H9 (cell line): ENCODE measurements at regions not wholly inside any gene's neighbourhood (a gene's known extent, or its start where the extent isn't known, plus 50 kb on each side); places are given as distances from the start of the nearest gene placed in this dataset.
A peak's percentile ranks its signal among the peaks of the same experiment; 100 is the strongest.

Experiments used
- DNase-seq: peaks from one replicate; pipeline ENCODE4 v3.0.0-alpha.2; 2017
- H2AFZ ChIP-seq: one replicate; pipeline ENCODE4 v1.6.1; 2013; ENCODE audit warnings: mild to moderate bottlenecking, low read length, control low read depth, moderate library complexity
- H2AK5ac ChIP-seq: 2 replicates; pipeline ENCODE4 v1.6.1; 2013; ENCODE audit warnings: low read length, control low read depth, mixed read lengths; ENCODE audit not compliant: insufficient read length
- H2BK120ac ChIP-seq: one replicate; pipeline ENCODE4 v1.6.1; 2013; ENCODE audit warnings: low read depth, mild to moderate bottlenecking, low read length, control low read depth, inconsistent platforms; ENCODE audit not compliant: poor library complexity, severe bottlenecking
- H2BK12ac ChIP-seq: 2 replicates; pipeline ENCODE4 v1.6.1; 2013; ENCODE audit warnings: low read length, control low read depth, mixed read lengths, low read depth; ENCODE audit not compliant: insufficient read length
- H2BK15ac ChIP-seq: 2 replicates; pipeline ENCODE4 v1.6.1; 2013; ENCODE audit warnings: low read depth, low read length, control low read depth
- H2BK20ac ChIP-seq: one replicate; pipeline ENCODE4 v1.6.1; 2013; ENCODE audit warnings: low read depth, mild to moderate bottlenecking, low read length, control low read depth, inconsistent platforms; ENCODE audit not compliant: poor library complexity, severe bottlenecking
- H2BK5ac ChIP-seq: 2 replicates; pipeline ENCODE4 v1.6.1; 2013; ENCODE audit warnings: low read length, control low read depth, mixed read lengths; ENCODE audit not compliant: insufficient read length
- H3K14ac ChIP-seq: 2 replicates; pipeline ENCODE4 v1.6.1; 2013; ENCODE audit warnings: low read length, control low read depth; ENCODE audit not compliant: insufficient read depth
- H3K18ac ChIP-seq: 2 replicates; pipeline ENCODE4 v1.6.1; 2013; ENCODE audit warnings: low read depth, mild to moderate bottlenecking, mixed read lengths, low read length, control low read depth; ENCODE audit not compliant: insufficient read length
- H3K23ac ChIP-seq: 2 replicates; pipeline ENCODE4 v1.6.1; 2013; ENCODE audit warnings: low read length, control low read depth, mixed read lengths, low read depth; ENCODE audit not compliant: insufficient read length
- H3K23me2 ChIP-seq: 2 replicates; pipeline ENCODE4 v1.6.1; 2013; ENCODE audit warnings: low read depth, mild to moderate bottlenecking, mixed read lengths, low read length, control low read depth; ENCODE audit not compliant: insufficient read length, poor library complexity, severe bottlenecking
- H3K27ac ChIP-seq: 2 replicates; pipeline ENCODE4 v1.5.1; 2013; ENCODE audit warnings: low read length, control low read depth, mixed read lengths, low read depth; ENCODE audit not compliant: insufficient read length
- H3K27me3 ChIP-seq: 2 replicates; pipeline ENCODE4 v1.6.1; 2013; ENCODE audit warnings: low read length, control low read depth, inconsistent platforms; ENCODE audit not compliant: insufficient read depth
- H3K4ac ChIP-seq: 2 replicates; pipeline ENCODE4 v1.6.1; 2013; ENCODE audit warnings: low read depth, mild to moderate bottlenecking, control low read depth, inconsistent platforms, low read length, moderate library complexity
- H3K4me1 ChIP-seq: 2 replicates; pipeline ENCODE4 v1.6.1; 2013; ENCODE audit warnings: low read length, control low read depth, inconsistent platforms; ENCODE audit not compliant: insufficient read depth
- H3K4me2 ChIP-seq: 2 replicates; pipeline ENCODE4 v1.6.1; 2013; ENCODE audit warnings: low read length, control low read depth, mixed read lengths; ENCODE audit not compliant: insufficient read length, insufficient read depth
- H3K56ac ChIP-seq: 2 replicates; pipeline ENCODE4 v1.6.1; 2013; ENCODE audit warnings: low read depth, mild to moderate bottlenecking, mixed read lengths, low read length, control low read depth; ENCODE audit not compliant: insufficient read length
- H3K79me1 ChIP-seq: 2 replicates; pipeline ENCODE4 v1.6.1; 2013; ENCODE audit warnings: low read depth, mild to moderate bottlenecking, moderate library complexity, low read length, control low read depth, inconsistent platforms; ENCODE audit not compliant: insufficient read depth, poor library complexity, severe bottlenecking
- H3K79me2 ChIP-seq: 2 replicates; pipeline ENCODE4 v1.6.1; 2013; ENCODE audit warnings: low read length, control low read depth, inconsistent platforms; ENCODE audit not compliant: insufficient read depth
- H3K9ac ChIP-seq: 2 replicates; pipeline ENCODE4 v1.6.1; 2013; ENCODE audit warnings: low read length, control low read depth, mixed read lengths; ENCODE audit not compliant: insufficient read length; ENCODE audit errors: extremely low read depth
- H3K9me3 ChIP-seq: one replicate; pipeline ENCODE4 v1.6.1; 2013; ENCODE audit warnings: low read depth, low read length, inconsistent platforms; ENCODE audit not compliant: control insufficient read depth
- H3T11ph ChIP-seq: one replicate; pipeline ENCODE4 v1.6.1; 2013; ENCODE audit warnings: mild to moderate bottlenecking, low read length, control low read depth, inconsistent platforms
- H4K20me1 ChIP-seq: one replicate; pipeline ENCODE4 v1.6.1; 2013; ENCODE audit not compliant: control insufficient read depth, insufficient read length, insufficient read depth
- H4K5ac ChIP-seq: 2 replicates; pipeline ENCODE4 v1.6.1; 2013; ENCODE audit warnings: low read depth, mild to moderate bottlenecking, mixed read lengths, low read length, control low read depth; ENCODE audit not compliant: insufficient read length
- H4K8ac ChIP-seq: replicated peaks from 2 replicates; pipeline ENCODE4 v1.6.1; 2013; ENCODE audit warnings: low read length, control low read depth, mixed read lengths, low read depth; ENCODE audit not compliant: insufficient read length
- H4K91ac ChIP-seq: 2 replicates; pipeline ENCODE4 v1.6.1; 2013; ENCODE audit warnings: low read depth, mild to moderate bottlenecking, moderate library complexity, mixed read lengths, low read length, control low read depth; ENCODE audit not compliant: insufficient read length
- H3K27ac Mint-ChIP-seq, 3 experiments: 2 replicates in 2 of 3; 3 replicates in 1 of 3; pipeline ENCODE4 v1.8.0; 2020 to 2021; ENCODE audit warnings: mixed read lengths in 3 of 3, mild to moderate bottlenecking in 1 of 3, moderate library complexity in 1 of 3
- H3K27me3 Mint-ChIP-seq: 2 replicates; pipeline ENCODE4 v1.8.0; 2021; ENCODE audit warnings: low read depth, mild to moderate bottlenecking, moderate library complexity, mixed read lengths
- H3K36me3 Mint-ChIP-seq, 3 experiments: 2 replicates in 2 of 3; 3 replicates in 1 of 3; pipeline ENCODE4 v1.8.0; 2020 to 2021; ENCODE audit warnings: low read depth in 3 of 3, mixed read lengths in 3 of 3; ENCODE audit not compliant: insufficient read depth in 1 of 3
- H3K4me1 Mint-ChIP-seq, 2 experiments: 2 replicates each; pipeline ENCODE4 v1.8.0; 2020; ENCODE audit warnings: mixed read lengths in 2 of 2
- H3K4me3 Mint-ChIP-seq, 2 experiments: 2 replicates in 1 of 2; 3 replicates in 1 of 2; pipeline ENCODE4 v1.8.0; 2020 to 2021; ENCODE audit warnings: mild to moderate bottlenecking in 2 of 2, mixed read lengths in 2 of 2, moderate library complexity in 1 of 2
- H3K9me3 Mint-ChIP-seq, 2 experiments: 2 replicates in 1 of 2; 3 replicates in 1 of 2; pipeline ENCODE4 v1.8.0; 2020; ENCODE audit warnings: mild to moderate bottlenecking in 2 of 2, mixed read lengths in 2 of 2, moderate library complexity in 1 of 2
- CTCF ChIP-seq: fragments of 200-600 bp; sonication (generic); conservative IDR thresholded peaks from 3 replicates; pipeline ENCODE4 v1.8.0; 2021; ENCODE audit warnings: antibody characterized with exemption, mild to moderate bottlenecking
- WGBS: extraction: QIAGEN DNeasy Blood & Tissue Kit; methylation state at CpG from one replicate; pipeline ENCODE4 v1.1.7; 2013; ENCODE audit warnings: missing lambda C conversion rate, low lambda C conversion rate, mixed read lengths; ENCODE audit not compliant: insufficient read length; ENCODE audit errors: extremely low coverage; 5-methylcytosine and 5-hydroxymethylcytosine counted together

GRCh38 chr20:51220293-51220706, 197.4 kb upstream of the KCNG1 start:
- Histone ChIP-seq H3K23ac (no peak overlapping the region), H3K4me1 (0 out of 2 replicates have a peak, but pooled peaks cover 2% of the 10 kb centered on the region), H3K56ac (no peak overlapping the region), H2BK20ac (no peak overlapping the region), H4K5ac (no peak overlapping the region), H2BK5ac (no peak overlapping the region), H3K4ac (no peak overlapping the region), H4K20me1 (no peaks in the 10 kb centered on the region), H3K14ac (no peak overlapping the region), H3K9ac (no peak overlapping the region), H3K4me2 (no peak overlapping the region), H3K79me2 (no peaks in the 10 kb centered on the region), H2BK15ac (no peak overlapping the region), H3K9me3 (no peaks in the 10 kb centered on the region), H4K8ac (no peak overlapping the region), H2AK5ac (no peak overlapping the region), H2AFZ (no peak overlapping the region), H3K27ac (no peak overlapping the region), H3T11ph (no peak overlapping the region), H3K23me2 (no peaks in the 10 kb centered on the region), H2BK12ac (no peak overlapping the region), H3K79me1 (no peaks in the 10 kb centered on the region), H4K91ac (no peak overlapping the region), H2BK120ac (no peak overlapping the region), H3K27me3 (no peaks in the 10 kb centered on the region; the same call in 1 of the 2 replicates), H3K18ac (no peak overlapping the region)
- Mint-ChIP-seq H3K4me1 (peaks cover 37% of the 10 kb centered on the region in 2 experiments), H3K9me3 (peaks cover 25 to 29% of the 10 kb centered on the region in 2 experiments), H3K27me3 (peaks cover 38% of the 10 kb centered on the region), H3K36me3 (peaks cover 12 to 21% (median 13%) of the 10 kb centered on the region in 3 experiments), H3K4me3 (peak overlapping the region; percentile 21 to 34; a peak in 3 of 5 replicates), H3K27ac (peak overlapping the region in 1 of 3 experiments; percentile 75; a peak in 1 of 7 replicates)
- DNase-seq = peak; percentile 76
- no CpG with 5 or more reads among the region's 15 CpGs for WGBS
- TF ChIP-seq CTCF = peak; percentile 98
